ENCODE measurements at regions not wholly inside any gene's neighbourhood (a gene's known extent, or its start where the extent isn't known, plus 50 kb on each side); places are given as distances from the start of the nearest gene placed in this dataset.

GRCh38 chr5:74200560-74200959, 440.0 kb downstream of the ENC1 start:
- Histone ChIP-seq H3K4me1 (peaks cover 18% of the 10 kb centered on the region), H3K27me3 (no peaks in the 10 kb centered on the region), H3K4me3 (no peak overlapping the region), H3K36me3 (no peaks in the 10 kb centered on the region), H3K9me3 (no peaks in the 10 kb centered on the region), H3K27ac (no peak overlapping the region)
- 76% methylated on average over 2 of the region's 2 CpGs for WGBS
- DNase-seq (ENCODE audit: low spot score in 2 of 2), result no peak
- TF ChIP-seq POLR2AphosphoS5 (IDR thresholded peaks at IDR 0.05) (no peak), EP300 (IDR thresholded peaks at IDR 0.05) (no peak), POLR2A (IDR thresholded peaks at IDR 0.05) (no peak), CTCF (IDR thresholded peaks at IDR 0.05) (no peak)

GRCh38 chr5:74199436-74200210, 440.9 kb downstream of the ENC1 start:
- Histone ChIP-seq H3K27me3 (no peaks in the 10 kb centered on the region), H3K27ac (no peak overlapping the region), H3K4me3 (no peak overlapping the region), H3K4me1 (peaks cover 18% of the 10 kb centered on the region), H3K9me3 (no peaks in the 10 kb centered on the region), H3K36me3 (no peaks in the 10 kb centered on the region)
- DNase-seq (ENCODE audit: low spot score in 2 of 2), result no peak
- TF ChIP-seq EP300 (IDR thresholded peaks at IDR 0.05) (no peak), POLR2AphosphoS5 (IDR thresholded peaks at IDR 0.05) (no peak)
- 84% methylated on average over 7 of the region's 7 CpGs for WGBS

GRCh38 chr5:74199005-74199404, 441.5 kb downstream of the ENC1 start:
- no peak overlapping the region for H3K27ac ChIP-seq
- no peaks in the 10 kb centered on the region for H3K27me3 ChIP-seq
- 58% methylated on average over 2 of the region's 2 CpGs for WGBS
- H3K4me3 ChIP-seq, result no peak overlapping the region
- TF ChIP-seq POLR2AphosphoS5 (IDR thresholded peaks at IDR 0.05), result no peak
- TF ChIP-seq EP300 (IDR thresholded peaks at IDR 0.05), result no peak
- no peak for TF ChIP-seq CTCF (IDR thresholded peaks at IDR 0.05)
- TF ChIP-seq POLR2A (IDR thresholded peaks at IDR 0.05), result no peak
- no peaks in the 10 kb centered on the region for H3K9me3 ChIP-seq
- peaks cover 18% of the 10 kb centered on the region for H3K4me1 ChIP-seq
- H3K36me3 ChIP-seq, result no peaks in the 10 kb centered on the region
- no peak for DNase-seq (ENCODE audit: low spot score in 2 of 2)

GRCh38 chr5:74198156-74198555, 442.4 kb downstream of the ENC1 start:
- TF ChIP-seq CTCF (IDR thresholded peaks at IDR 0.05) (no peak), POLR2A (IDR thresholded peaks at IDR 0.05) (no peak), POLR2AphosphoS5 (IDR thresholded peaks at IDR 0.05) (no peak), EP300 (IDR thresholded peaks at IDR 0.05) (no peak)
- Histone ChIP-seq H3K4me3 (no peak overlapping the region), H3K27ac (no peak overlapping the region), H3K9me3 (no peaks in the 10 kb centered on the region), H3K4me1 (peaks cover 18% of the 10 kb centered on the region), H3K27me3 (no peaks in the 10 kb centered on the region), H3K36me3 (no peaks in the 10 kb centered on the region)
- 95% methylated on average over 2 of the region's 2 CpGs for whole genome bisulfite sequencing
- DNase-seq (ENCODE audit: low spot score in 2 of 2), result no peak

- Histone ChIP-seq H3K4me1 (peaks cover 11% of the 10 kb centered on the region), H3K27ac (no peak overlapping the region), H3K27me3 (no peaks in the 10 kb centered on the region), H3K4me3 (no peak overlapping the region), H3K9me3 (no peaks in the 10 kb centered on the region), H3K36me3 (no peaks in the 10 kb centered on the region)
- 86% methylated on average over 2 of the region's 2 CpGs for WGBS
- DNase-seq (ENCODE audit: low spot score in 2 of 2), result no peak
- TF ChIP-seq POLR2A (IDR thresholded peaks at IDR 0.05), result no peak
- no peak for TF ChIP-seq CTCF (IDR thresholded peaks at IDR 0.05)
- TF ChIP-seq POLR2AphosphoS5 (IDR thresholded peaks at IDR 0.05), result no peak
- TF ChIP-seq EP300 (IDR thresholded peaks at IDR 0.05), result no peak
These were observed 444.3 kb downstream of the ENC1 start for GRCh38 chr5:74196233-74196632.
